ENCODE measurements at regions not wholly inside any gene's neighbourhood (a gene's known extent, or its start where the extent isn't known, plus 50 kb on each side); places are given as distances from the start of the nearest gene placed in this dataset.

- Histone ChIP-seq H3K79me2 (ENCODE audit: insufficient read depth, low read depth) (no peaks in the 10 kb centered on the region), H3K27ac (no peak overlapping the region), H3K36me3 (ENCODE audit: insufficient read depth) (no peaks in the 10 kb centered on the region), H3K4me2 (no peak overlapping the region), H4K20me1 (ENCODE audit: insufficient read depth) (no peaks in the 10 kb centered on the region), H2AFZ (ENCODE audit: low read depth) (no peak overlapping the region), H3K9ac (no peak overlapping the region), H3K4me3 (IDR thresholded peaks at IDR 0.05; ENCODE audit: insufficient read depth, low read depth, low read length) (no peak overlapping the region), H3K27me3 (ENCODE audit: insufficient read depth, low read depth) (no peaks in the 10 kb centered on the region), H3K4me1 (ENCODE audit: low read depth, poor library complexity, severe bottlenecking) (no peaks in the 10 kb centered on the region)
- TF ChIP-seq CTCF (conservative IDR thresholded peaks at IDR 0.05; ENCODE audit: low read depth, low read length) = no peak
Measured at GRCh38 chr6:55633471-55633870, 54.5 kb upstream of the HMGCLL1 start.

- no peaks in the 10 kb centered on the region for H4K20me1 ChIP-seq (ENCODE audit: insufficient read depth)
- H3K4me1 ChIP-seq (ENCODE audit: low read depth, poor library complexity, severe bottlenecking) = no peaks in the 10 kb centered on the region
- H3K36me3 ChIP-seq (ENCODE audit: insufficient read depth) = no peaks in the 10 kb centered on the region
- H3K27ac ChIP-seq = no peak overlapping the region
- H3K4me3 ChIP-seq (IDR thresholded peaks at IDR 0.05; ENCODE audit: insufficient read depth, low read depth, low read length) = no peak overlapping the region
- H2AFZ ChIP-seq (ENCODE audit: low read depth) = no peak overlapping the region
- no peak overlapping the region for H3K4me2 ChIP-seq
- no peaks in the 10 kb centered on the region for H3K27me3 ChIP-seq (ENCODE audit: insufficient read depth, low read depth)
- no peaks in the 10 kb centered on the region for H3K79me2 ChIP-seq (ENCODE audit: insufficient read depth, low read depth)
- no peak overlapping the region for H3K9ac ChIP-seq
- no peak for TF ChIP-seq CTCF (conservative IDR thresholded peaks at IDR 0.05; ENCODE audit: low read depth, low read length)
Measured at GRCh38 chr6:55632953-55633352, 54.0 kb upstream of the HMGCLL1 start.
